Ovary (tissue), 7 donors: ENCODE measurements at regions not wholly inside any gene's neighbourhood (a gene's known extent, or its start where the extent isn't known, plus 50 kb on each side); places are given as distances from the start of the nearest gene placed in this dataset.

Experiments used
- DNase-seq, 5 donors: peaks; one replicate each; pipeline ENCODE4 v3.0.0-alpha.2; 2019 to 2020
- H3K27ac ChIP-seq, 2 donors: fragments of 200-600 bp; one replicate each; pipeline versions ENCODE4 v1.5.1 to v1.8.0; 2019 to 2022
- H3K27me3 ChIP-seq: fragments of 200-600 bp; one replicate; pipeline ENCODE4 v1.8.0; 2022
- H3K36me3 ChIP-seq: fragments of 200-600 bp; sonication (generic); one replicate; pipeline ENCODE4 v1.5.1; 2019
- H3K4me1 ChIP-seq: one replicate; pipeline ENCODE4 v1.8.1; 2013; ENCODE audit warnings: mild to moderate bottlenecking, moderate library complexity; ENCODE audit not compliant: insufficient read depth
- H3K4me3 ChIP-seq: fragments of 200-600 bp; sonication (generic); one replicate; pipeline ENCODE4 v1.5.1; 2017
- H3K9me3 ChIP-seq, 2 donors: fragments of 200-600 bp in 1 of 2; sonication (generic) in 1 of 2; one replicate each; pipeline versions ENCODE4 v1.5.1 to v1.8.1; 2013 to 2019; ENCODE audit warnings: mild to moderate bottlenecking in 1 of 2, moderate library complexity in 1 of 2
- EP300 ChIP-seq: sonication (generic); formaldehyde crosslinking; IDR thresholded peaks from one replicate; pipeline ENCODE4 v1.6.1; 2017; ENCODE audit warnings: antibody characterized with exemption
- POLR2A ChIP-seq: fragments of 450-650 bp; IDR thresholded peaks from one replicate; pipeline ENCODE4 v1.6.1; 2017; ENCODE audit warnings: antibody characterized with exemption, mild to moderate bottlenecking, moderate library complexity
- WGBS, 3 donors: extraction: QIAGEN DNeasy Blood & Tissue Kit in 1 of 3; methylation state at CpG; one replicate each; pipeline versions ENCODE4 v1.1.5 to v1.1.7; 2013 to 2017; 5-methylcytosine and 5-hydroxymethylcytosine counted together
- intact Hi-C, 4 donors: fragments of 100-400 bp; cut with DNase I; formaldehyde crosslinking; loops; one replicate each; pipeline versions ENCODE4 v1.11.0 to v1.15.1; 2022 to 2023
- TF ChIP-seq, protein P1 (sequence below), 3 donors: fragments of 450-650 bp in 2 of 3; fragments of 200-600 bp in 1 of 3; IDR thresholded peaks; one replicate each; pipeline versions ENCODE4 v1.5.1 to v1.8.0; 2016 to 2022; ENCODE audit warnings: antibody characterized with exemption in 3 of 3, mild to moderate bottlenecking in 1 of 3
- donor health status: DM: no; HTN: no; CAD: no; lungs with moderate emphysema.
- donor health status: DM: no; HTN: no; CAD: no.
- donor health status: Bipolar disorder and iron deficiency.
- donor health status: DM: no; HTN: no; CAD: no.
- donor health status: DM: yes; HTN: yes; CAD: no.

DNA sequence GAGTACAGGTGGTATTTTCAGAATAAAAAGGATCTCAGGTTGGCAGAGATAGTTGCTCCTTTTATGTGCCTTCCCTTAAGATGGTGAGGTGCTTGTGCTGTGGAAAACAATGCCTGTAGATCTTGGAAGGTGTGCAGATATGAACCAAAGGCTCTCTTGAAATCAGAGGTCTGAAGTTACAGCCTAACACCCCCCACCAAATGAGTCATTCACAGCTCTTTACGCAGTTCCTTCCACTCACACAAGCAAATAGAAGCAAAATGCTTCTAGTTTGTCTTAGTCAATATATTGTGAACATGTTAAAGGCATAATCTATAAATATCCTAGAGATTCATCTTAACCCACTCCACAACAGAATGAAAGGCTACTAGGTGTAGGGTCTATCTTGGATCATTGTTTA lies 128.9 kb upstream of the NR5A2 start:
- no peak overlapping the region for H3K27ac ChIP-seq
- no peak for DNase-seq
- H3K4me3 ChIP-seq, result no peak overlapping the region
- intact Hi-C loops, result no loop called here
- TF ChIP-seq POLR2A (no peak), EP300 (no peak)
- TF ChIP-seq, protein P1, sequence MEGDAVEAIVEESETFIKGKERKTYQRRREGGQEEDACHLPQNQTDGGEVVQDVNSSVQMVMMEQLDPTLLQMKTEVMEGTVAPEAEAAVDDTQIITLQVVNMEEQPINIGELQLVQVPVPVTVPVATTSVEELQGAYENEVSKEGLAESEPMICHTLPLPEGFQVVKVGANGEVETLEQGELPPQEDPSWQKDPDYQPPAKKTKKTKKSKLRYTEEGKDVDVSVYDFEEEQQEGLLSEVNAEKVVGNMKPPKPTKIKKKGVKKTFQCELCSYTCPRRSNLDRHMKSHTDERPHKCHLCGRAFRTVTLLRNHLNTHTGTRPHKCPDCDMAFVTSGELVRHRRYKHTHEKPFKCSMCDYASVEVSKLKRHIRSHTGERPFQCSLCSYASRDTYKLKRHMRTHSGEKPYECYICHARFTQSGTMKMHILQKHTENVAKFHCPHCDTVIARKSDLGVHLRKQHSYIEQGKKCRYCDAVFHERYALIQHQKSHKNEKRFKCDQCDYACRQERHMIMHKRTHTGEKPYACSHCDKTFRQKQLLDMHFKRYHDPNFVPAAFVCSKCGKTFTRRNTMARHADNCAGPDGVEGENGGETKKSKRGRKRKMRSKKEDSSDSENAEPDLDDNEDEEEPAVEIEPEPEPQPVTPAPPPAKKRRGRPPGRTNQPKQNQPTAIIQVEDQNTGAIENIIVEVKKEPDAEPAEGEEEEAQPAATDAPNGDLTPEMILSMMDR (IDR thresholded peaks at IDR 0.05), result no peak
- no peaks in the 10 kb centered on the region for H3K36me3 ChIP-seq
- 69 to 86% (median 75%) methylated on average over 1 of the region's 1 CpG for WGBS, 3 donors
- H3K27me3 ChIP-seq, result no peaks in the 10 kb centered on the region
- H3K4me1 ChIP-seq, result no peaks in the 10 kb centered on the region
- no peaks in the 10 kb centered on the region for H3K9me3 ChIP-seq

DNA sequence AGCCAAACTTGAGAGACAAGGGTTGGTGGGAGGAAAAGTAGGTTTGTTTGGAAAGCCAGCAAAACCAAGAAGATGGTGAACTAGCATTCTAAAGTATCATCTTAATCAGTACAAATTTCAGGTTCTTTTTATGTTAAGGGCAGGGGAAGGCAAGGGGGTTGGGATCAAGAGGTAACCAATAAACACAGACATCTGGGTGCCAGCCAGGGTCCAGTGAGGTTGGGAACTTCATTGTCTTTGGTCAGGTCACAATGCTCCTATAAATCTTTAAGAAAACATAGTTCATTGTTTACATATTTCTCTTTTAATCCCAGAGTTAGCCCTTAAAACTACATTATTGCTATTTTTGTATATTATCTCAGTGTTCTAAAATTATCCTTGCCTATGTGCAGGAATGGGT lies 126.2 kb upstream of the NR5A2 start:
- TF ChIP-seq POLR2A (no peak), EP300 (no peak)
- TF ChIP-seq, protein P1 (IDR thresholded peaks at IDR 0.05), result no peak
- intact Hi-C loops, result no loop called here

DNA sequence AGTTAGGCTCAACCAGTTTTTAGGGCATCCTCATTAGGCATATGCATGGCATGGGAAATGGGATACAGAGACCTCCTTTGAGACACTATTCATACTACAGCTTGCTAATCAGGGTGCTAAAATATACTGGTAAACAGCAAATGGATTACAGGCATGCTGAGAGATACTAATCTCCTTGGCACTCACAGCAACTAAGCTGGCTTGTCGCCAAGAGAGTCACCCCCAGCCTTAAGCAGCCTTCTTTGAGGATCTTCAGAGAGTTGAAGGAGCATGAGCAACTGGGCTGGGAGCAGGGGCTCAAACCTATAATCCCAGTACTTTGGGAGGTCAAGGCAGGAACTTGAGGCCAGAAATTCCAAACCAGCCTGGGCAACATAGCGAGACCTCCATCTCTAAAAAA lies 120.1 kb upstream of the NR5A2 start:
- Histone ChIP-seq H3K4me1 (no peaks in the 10 kb centered on the region), H3K27me3 (no peaks in the 10 kb centered on the region), H3K36me3 (no peaks in the 10 kb centered on the region), H3K9me3 (no peaks in the 10 kb centered on the region), H3K4me3 (no peak overlapping the region), H3K27ac (no peak overlapping the region)
- WGBS, 3 donors, result 63 to 85% (median 65%) methylated on average over 2 of the region's 2 CpGs
- no peak for DNase-seq
- no peak for TF ChIP-seq POLR2A
- TF ChIP-seq, protein P1 (IDR thresholded peaks at IDR 0.05), result no peak
- intact Hi-C loops, result no loop called here

More for the DNA sequence above, 126.2 kb upstream of the NR5A2 start:
- Histone ChIP-seq H3K4me3 (no peak overlapping the region), H3K4me1 (no peaks in the 10 kb centered on the region), H3K9me3 (no peaks in the 10 kb centered on the region), H3K27ac (no peak overlapping the region), H3K27me3 (no peaks in the 10 kb centered on the region), H3K36me3 (no peaks in the 10 kb centered on the region)
- no peak for DNase-seq

DNA sequence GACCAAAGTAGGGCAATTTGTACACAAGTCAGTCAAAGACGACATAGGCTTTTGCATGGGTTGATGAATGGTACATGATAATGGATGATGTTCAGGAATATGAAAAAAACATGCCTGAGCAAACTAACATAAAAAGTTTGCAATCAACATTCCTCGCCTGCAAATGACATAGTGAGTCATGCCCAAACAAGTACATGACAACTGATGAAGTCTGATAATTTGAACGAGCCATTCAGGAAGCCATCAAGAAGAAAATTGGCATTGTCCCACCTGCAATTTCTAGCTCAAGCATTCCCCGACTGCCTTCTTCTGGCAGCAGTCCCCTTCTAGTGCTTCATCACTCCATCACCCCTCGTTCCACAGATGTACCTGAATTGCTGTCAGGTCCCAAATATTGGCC lies 118.4 kb upstream of the NR5A2 start:
- intact Hi-C loops, result no loop called here
- TF ChIP-seq POLR2A (no peak), EP300 (no peak)
- TF ChIP-seq, protein P1 (IDR thresholded peaks at IDR 0.05), result no peak
- Histone ChIP-seq H3K9me3 (no peaks in the 10 kb centered on the region), H3K27me3 (no peaks in the 10 kb centered on the region), H3K27ac (no peak overlapping the region), H3K4me3 (no peak overlapping the region), H3K36me3 (no peaks in the 10 kb centered on the region), H3K4me1 (no peaks in the 10 kb centered on the region)
- no peak for DNase-seq
- 68 to 79% (median 70%) methylated on average over 5 of the region's 5 CpGs for WGBS, 3 donors

DNA sequence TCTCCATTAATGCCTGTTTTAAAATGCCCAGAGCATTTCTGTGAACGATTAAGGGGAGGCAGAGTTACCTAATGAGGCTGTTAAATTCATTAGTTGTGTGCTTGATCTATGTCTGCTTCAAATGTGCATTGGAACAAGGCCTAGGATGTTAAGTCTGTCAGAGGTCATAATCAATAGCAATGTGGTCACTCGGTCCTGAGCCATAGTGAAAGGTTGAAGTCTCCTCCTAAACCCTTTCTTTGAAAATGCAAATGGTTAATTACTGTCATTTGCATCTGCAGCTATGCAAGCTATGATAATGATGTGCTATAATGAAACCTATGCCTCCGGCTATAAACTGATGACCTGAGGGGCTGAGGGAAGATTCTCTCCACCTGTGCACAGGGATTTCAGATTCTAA lies 114.2 kb upstream of the NR5A2 start:
- intact Hi-C loops, result no loop called here
- DNase-seq, result no peak
- H3K36me3 ChIP-seq, result no peaks in the 10 kb centered on the region
- H3K27me3 ChIP-seq, result no peaks in the 10 kb centered on the region
- H3K4me1 ChIP-seq, result no peaks in the 10 kb centered on the region
- no peak overlapping the region for H3K4me3 ChIP-seq
- TF ChIP-seq, protein P1 (IDR thresholded peaks at IDR 0.05), result no peak
- TF ChIP-seq POLR2A (no peak), EP300 (no peak)
- no peak overlapping the region for H3K27ac ChIP-seq
- whole genome bisulfite sequencing, 3 donors, result 37 to 43% (median 38%) methylated on average over 3 of the region's 3 CpGs
- H3K9me3 ChIP-seq, result no peaks in the 10 kb centered on the region
